ENCODE measurements at regions not wholly inside any gene's neighbourhood (a gene's known extent, or its start where the extent isn't known, plus 50 kb on each side); places are given as distances from the start of the nearest gene placed in this dataset.

DNA sequence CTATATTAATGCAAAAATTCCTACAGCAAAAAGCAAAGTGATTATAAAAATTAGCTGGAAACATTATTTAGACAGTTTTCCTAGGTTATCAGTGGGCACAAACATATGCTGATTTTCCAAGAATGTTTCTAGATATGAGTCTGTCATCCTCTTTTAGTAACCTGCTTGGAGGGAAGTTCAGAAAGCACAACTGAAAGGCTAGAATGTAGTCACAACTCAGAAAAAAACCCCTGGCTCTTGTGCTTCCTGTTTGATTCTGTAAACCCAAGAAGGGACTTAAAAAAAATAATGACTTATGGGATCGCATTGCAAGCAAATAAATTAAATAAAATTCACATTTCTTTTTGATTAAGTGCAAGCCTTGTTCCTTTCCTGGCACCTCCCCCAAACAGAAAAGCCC lies 708.4 kb upstream of the EPHA7 start:
- Histone ChIP-seq H3K4me2 (ENCODE audit: low read depth, low read length) (no peak overlapping the region), H3K27ac (ENCODE audit: low read length) (no peak overlapping the region), H3K27me3 (replicated peaks; ENCODE audit: insufficient read depth, low read length) (no peaks in the 10 kb centered on the region), H3K4me1 (ENCODE audit: low read length) (no peaks in the 10 kb centered on the region), H3K9me2 (replicated peaks; ENCODE audit: insufficient read depth, low read length) (no peaks in the 10 kb centered on the region), H3K36me3 (replicated peaks; ENCODE audit: insufficient read depth, low read length) (no peaks in the 10 kb centered on the region), H4K20me1 (ENCODE audit: insufficient read depth, low read length) (no peaks in the 10 kb centered on the region), H3K79me2 (ENCODE audit: low read length) (no peaks in the 10 kb centered on the region), H3K9ac (ENCODE audit: low read length) (no peak overlapping the region), H3K4me3 (ENCODE audit: low read length) (no peak overlapping the region), H3K9me3 (replicated peaks; ENCODE audit: insufficient read depth, low read length) (no peaks in the 10 kb centered on the region), H3F3A (ENCODE audit: insufficient read depth, low read length) (no peaks in the 10 kb centered on the region), H2AFZ (ENCODE audit: low read length) (no peak overlapping the region)
- peak; percentile 14 for DNase-seq
- TF ChIP-seq EZH2 (optimal IDR thresholded peaks at IDR 0.05; ENCODE audit: low read depth, low read length) = no peak
- TF ChIP-seq EZH2phosphoT487 (IDR thresholded peaks at IDR 0.05; ENCODE audit: low read length) = no peak
- TF ChIP-seq, protein P1, sequence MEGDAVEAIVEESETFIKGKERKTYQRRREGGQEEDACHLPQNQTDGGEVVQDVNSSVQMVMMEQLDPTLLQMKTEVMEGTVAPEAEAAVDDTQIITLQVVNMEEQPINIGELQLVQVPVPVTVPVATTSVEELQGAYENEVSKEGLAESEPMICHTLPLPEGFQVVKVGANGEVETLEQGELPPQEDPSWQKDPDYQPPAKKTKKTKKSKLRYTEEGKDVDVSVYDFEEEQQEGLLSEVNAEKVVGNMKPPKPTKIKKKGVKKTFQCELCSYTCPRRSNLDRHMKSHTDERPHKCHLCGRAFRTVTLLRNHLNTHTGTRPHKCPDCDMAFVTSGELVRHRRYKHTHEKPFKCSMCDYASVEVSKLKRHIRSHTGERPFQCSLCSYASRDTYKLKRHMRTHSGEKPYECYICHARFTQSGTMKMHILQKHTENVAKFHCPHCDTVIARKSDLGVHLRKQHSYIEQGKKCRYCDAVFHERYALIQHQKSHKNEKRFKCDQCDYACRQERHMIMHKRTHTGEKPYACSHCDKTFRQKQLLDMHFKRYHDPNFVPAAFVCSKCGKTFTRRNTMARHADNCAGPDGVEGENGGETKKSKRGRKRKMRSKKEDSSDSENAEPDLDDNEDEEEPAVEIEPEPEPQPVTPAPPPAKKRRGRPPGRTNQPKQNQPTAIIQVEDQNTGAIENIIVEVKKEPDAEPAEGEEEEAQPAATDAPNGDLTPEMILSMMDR (IDR thresholded peaks at IDR 0.05; ENCODE audit: low read length) = no peak

DNA sequence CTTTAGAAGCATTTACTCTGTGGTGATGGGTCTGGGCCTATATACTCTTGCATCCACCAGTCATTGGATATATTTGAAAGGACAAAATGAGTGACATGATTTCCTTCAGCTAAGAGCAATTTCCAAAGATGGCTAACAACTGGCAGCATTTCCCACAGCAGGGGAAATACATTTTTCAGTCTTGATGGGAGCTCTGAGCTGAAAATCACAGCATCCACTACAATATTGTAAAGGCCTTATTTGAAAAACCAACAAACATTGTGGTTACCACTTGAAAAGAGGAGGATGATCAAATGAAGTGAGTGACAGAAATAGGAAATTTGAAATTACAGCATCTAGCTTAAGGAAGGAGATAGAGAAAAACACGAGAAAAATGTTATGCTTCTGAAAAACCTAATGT lies 705.0 kb upstream of the EPHA7 start:
- H3K4me3 ChIP-seq (ENCODE audit: low read length) = no peak overlapping the region
- no peak for DNase-seq
- H3K36me3 ChIP-seq (replicated peaks; ENCODE audit: insufficient read depth, low read length) = no peaks in the 10 kb centered on the region
- H3K9me2 ChIP-seq (replicated peaks; ENCODE audit: insufficient read depth, low read length) = no peaks in the 10 kb centered on the region
- H3K4me1 ChIP-seq (ENCODE audit: low read length) = no peaks in the 10 kb centered on the region
- H3K9me3 ChIP-seq (replicated peaks; ENCODE audit: insufficient read depth, low read length) = no peaks in the 10 kb centered on the region
- H3K4me2 ChIP-seq (ENCODE audit: low read depth, low read length) = no peak overlapping the region
- H3K79me2 ChIP-seq (ENCODE audit: low read length) = no peaks in the 10 kb centered on the region
- no peaks in the 10 kb centered on the region for H3K27me3 ChIP-seq (replicated peaks; ENCODE audit: insufficient read depth, low read length)
- no peak overlapping the region for H3K9ac ChIP-seq (ENCODE audit: low read length)
- TF ChIP-seq, protein P1 (IDR thresholded peaks at IDR 0.05; ENCODE audit: low read length) = no peak
- TF ChIP-seq EZH2 (optimal IDR thresholded peaks at IDR 0.05; ENCODE audit: low read depth, low read length) = no peak
- no peak overlapping the region for H3K27ac ChIP-seq (ENCODE audit: low read length)
- H3F3A ChIP-seq (ENCODE audit: insufficient read depth, low read length) = no peaks in the 10 kb centered on the region
- H2AFZ ChIP-seq (ENCODE audit: low read length) = no peak overlapping the region
- H4K20me1 ChIP-seq (ENCODE audit: insufficient read depth, low read length) = no peaks in the 10 kb centered on the region

DNA sequence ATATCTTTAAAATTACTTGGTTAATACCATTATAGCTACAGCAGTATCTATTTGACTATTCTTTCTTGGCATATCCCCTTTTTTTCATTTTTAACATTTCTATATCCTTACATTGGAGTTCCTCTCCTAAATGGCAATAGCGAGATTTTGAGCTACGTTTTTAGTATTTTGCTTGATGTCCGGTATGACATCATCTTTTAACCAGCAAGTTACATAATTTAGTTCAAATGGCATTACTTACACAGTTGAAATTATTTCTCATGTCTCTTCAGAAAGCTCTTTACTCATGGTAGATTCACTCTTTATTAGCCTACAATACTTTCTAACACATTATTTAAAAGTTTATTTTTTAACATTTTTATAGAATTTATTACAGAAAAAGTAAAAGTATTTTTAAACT lies 701.7 kb upstream of the EPHA7 start:
- no peak overlapping the region for H3K4me3 ChIP-seq (ENCODE audit: low read length)
- no peaks in the 10 kb centered on the region for H3K36me3 ChIP-seq (replicated peaks; ENCODE audit: insufficient read depth, low read length)
- H3K27ac ChIP-seq (ENCODE audit: low read length) = no peak overlapping the region
- no peaks in the 10 kb centered on the region for H3K9me2 ChIP-seq (replicated peaks; ENCODE audit: insufficient read depth, low read length)
- H3K27me3 ChIP-seq (replicated peaks; ENCODE audit: insufficient read depth, low read length) = no peaks in the 10 kb centered on the region
- no peaks in the 10 kb centered on the region for H3K4me1 ChIP-seq (ENCODE audit: low read length)
- TF ChIP-seq, protein P1 (IDR thresholded peaks at IDR 0.05; ENCODE audit: low read length) = no peak
- TF ChIP-seq EZH2 (optimal IDR thresholded peaks at IDR 0.05; ENCODE audit: low read depth, low read length) (no peak), EZH2phosphoT487 (IDR thresholded peaks at IDR 0.05; ENCODE audit: low read length) (no peak)
- no peaks in the 10 kb centered on the region for H3K79me2 ChIP-seq (ENCODE audit: low read length)
- H3K9me3 ChIP-seq (replicated peaks; ENCODE audit: insufficient read depth, low read length) = no peaks in the 10 kb centered on the region
- no peak overlapping the region for H3K9ac ChIP-seq (ENCODE audit: low read length)
- H4K20me1 ChIP-seq (ENCODE audit: insufficient read depth, low read length) = no peaks in the 10 kb centered on the region
- DNase-seq = no peak
- H2AFZ ChIP-seq (ENCODE audit: low read length) = no peak overlapping the region
- H3K4me2 ChIP-seq (ENCODE audit: low read depth, low read length) = no peak overlapping the region
- no peaks in the 10 kb centered on the region for H3F3A ChIP-seq (ENCODE audit: insufficient read depth, low read length)

Data from MM.1S (cell line).